Skin of body (tissue), 1 donor: ENCODE measurements at regions not wholly inside any gene's neighbourhood (a gene's known extent, or its start where the extent isn't known, plus 50 kb on each side); places are given as distances from the start of the nearest gene placed in this dataset.

Experiments
- DNase-seq: peaks from one replicate; lab custom pipeline; 2025; lab: John Stamatoyannopoulos, UW

GRCh38 chr20:16678779-16679178, 51.0 kb upstream of the SNRPB2 start:
- DNase-seq, result no peak

- DNase-seq, result no peak
These were observed 52.9 kb upstream of the SNRPB2 start for GRCh38 chr20:16676891-16677290.

DNA sequence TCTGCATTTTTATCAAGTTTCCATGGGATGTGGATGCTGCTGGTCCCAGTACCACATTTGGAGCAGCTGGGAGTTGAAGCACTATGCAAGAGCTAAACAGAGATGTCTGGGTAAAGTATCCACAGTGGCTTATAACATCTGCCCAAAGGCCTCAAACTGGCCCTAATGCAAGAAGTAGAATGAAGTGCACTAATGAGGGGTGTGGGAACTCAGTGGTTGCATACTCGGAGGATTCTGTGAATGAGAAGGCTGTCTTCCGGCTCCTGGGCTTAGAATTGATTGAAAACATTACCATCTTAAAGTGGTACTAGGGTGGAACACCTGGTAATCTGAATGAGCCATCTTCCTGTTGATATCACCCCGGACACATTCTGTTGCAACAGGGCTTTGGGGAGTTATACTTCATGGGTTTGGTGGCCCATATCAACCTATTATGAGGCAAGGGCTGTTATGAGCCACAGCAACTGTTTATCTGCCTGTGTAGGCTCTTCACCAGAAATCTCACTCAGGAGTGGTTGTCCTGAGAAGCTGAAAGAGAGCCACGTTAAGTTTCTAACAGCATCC, 54.7 kb upstream of the SNRPB2 start:
- DNase-seq, result no peak

DNA sequence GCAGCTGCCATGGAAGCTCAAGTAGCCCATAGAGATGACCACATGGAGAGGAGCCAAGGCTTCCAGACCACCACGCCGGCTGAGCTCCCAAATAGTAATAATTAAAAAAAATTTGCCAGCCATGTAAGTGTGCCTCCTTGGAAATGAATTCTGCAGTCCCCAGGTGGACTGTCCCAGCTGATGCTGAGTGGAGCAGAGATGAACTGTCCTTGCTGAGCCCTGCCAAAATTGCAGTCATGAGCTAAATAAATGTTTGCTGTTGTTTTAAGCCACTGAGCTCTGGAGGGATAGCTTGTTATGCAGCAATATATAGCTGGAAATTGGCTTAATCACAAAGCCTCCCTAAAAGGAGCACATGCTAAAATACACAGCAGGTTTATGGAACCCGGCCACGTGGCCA, 55.6 kb upstream of the SNRPB2 start:
- no peak for DNase-seq

DNA sequence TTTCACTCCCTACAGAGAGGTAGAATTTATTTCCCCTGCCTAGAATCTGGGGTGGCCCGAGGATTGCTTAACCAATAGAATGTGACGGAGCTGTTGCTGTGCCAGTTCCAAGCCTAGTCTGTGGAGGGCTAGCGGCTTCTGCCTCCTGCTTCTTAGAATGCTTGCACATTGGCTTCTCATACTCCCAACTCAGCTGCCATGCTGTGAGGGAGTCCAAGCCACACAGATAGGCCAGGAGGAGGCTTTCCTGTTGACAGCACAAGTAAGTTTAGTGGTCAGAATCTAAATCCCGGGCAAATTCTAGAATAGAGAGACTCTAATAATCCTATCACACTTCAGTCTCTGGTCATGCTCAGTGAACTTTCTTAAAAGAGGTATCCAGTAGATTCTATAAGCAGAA, 57.5 kb upstream of the SNRPB2 start:
- DNase-seq, result no peak

DNA sequence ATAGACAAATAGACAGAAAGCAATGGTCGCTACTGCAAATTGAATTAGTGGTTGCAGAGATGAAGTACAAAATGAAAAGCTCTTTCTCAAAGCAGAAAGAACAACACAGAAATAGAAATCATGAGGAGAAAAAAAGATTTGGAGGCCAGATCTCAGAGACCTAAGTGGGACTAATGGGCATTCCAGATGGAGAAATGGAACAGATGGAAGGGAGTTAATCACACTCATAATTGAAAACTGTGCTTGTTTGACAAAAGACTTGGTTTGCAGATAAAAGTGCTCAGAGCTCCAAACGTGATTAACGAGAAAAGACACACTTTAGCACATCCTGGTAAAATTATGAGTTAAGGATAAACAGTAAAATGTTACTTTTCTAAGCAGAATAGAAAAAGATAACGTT, 58.1 kb upstream of the SNRPB2 start:
- no peak for DNase-seq

- no peak for DNase-seq
These were observed 63.6 kb upstream of the SNRPB2 start for GRCh38 chr20:16666272-16666671.

DNA sequence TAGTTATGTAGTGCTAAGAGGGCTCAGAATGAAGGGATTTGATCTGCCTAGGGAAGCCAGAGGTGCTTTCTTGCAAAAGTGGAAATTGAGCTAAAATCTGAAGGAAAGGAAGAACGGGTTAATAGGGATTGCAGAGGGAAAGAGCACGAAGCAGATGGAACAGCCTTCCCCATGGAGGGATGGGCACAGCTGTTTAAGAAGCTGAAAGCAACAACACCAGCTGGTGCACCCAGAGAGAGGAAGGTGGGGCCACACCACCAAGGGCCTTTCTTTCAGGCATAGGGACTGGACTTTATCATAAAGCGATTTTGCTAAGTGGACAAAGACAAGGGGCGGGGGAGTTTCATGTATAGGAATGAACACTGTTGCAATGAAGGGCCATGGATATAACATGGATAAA, 65.8 kb upstream of the SNRPB2 start:
- no peak for DNase-seq

DNA sequence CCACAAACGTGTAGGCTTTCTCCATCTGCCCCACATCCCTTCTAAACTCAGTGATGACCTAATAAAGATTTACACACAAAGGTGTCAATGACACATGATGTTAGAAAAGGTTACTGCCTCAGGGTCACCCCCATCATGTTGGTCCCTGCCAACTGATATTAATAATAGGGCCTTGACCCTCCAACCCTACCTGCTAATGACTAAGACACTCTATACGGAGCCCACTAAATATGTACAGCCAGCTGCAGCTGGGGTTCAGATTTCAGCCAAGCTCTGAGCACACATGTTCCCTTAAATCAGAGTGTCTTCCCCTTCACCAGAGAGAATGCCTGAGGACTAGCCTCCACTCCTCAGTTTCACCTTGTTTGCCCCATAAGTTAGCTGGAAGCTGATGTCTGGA, 67.4 kb upstream of the SNRPB2 start:
- no peak for DNase-seq

- DNase-seq, result no peak
These were observed 68.1 kb upstream of the SNRPB2 start for GRCh38 chr20:16661756-16662155.

- peak; percentile 59 for DNase-seq
These were observed 74.8 kb upstream of the SNRPB2 start for GRCh38 chr20:16654858-16655535.

DNA sequence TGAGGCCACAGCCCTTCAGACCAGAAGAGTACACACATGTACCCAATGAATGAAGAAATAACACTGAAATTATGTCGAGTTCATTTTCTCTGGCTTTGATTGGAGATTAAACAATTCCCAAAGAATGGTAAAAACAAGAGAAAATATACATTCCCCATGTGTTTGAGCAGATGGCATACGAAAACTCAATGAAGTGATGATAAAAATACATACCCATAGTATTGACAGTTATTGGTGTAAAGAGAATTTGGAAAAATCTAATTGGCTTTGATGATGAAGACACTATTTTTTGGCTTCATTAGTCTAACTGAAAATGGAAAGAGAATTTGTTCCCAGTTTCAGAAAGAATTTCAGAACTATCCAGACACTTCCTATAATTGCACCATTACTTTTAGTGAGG, 76.6 kb upstream of the SNRPB2 start:
- no peak for DNase-seq

DNA sequence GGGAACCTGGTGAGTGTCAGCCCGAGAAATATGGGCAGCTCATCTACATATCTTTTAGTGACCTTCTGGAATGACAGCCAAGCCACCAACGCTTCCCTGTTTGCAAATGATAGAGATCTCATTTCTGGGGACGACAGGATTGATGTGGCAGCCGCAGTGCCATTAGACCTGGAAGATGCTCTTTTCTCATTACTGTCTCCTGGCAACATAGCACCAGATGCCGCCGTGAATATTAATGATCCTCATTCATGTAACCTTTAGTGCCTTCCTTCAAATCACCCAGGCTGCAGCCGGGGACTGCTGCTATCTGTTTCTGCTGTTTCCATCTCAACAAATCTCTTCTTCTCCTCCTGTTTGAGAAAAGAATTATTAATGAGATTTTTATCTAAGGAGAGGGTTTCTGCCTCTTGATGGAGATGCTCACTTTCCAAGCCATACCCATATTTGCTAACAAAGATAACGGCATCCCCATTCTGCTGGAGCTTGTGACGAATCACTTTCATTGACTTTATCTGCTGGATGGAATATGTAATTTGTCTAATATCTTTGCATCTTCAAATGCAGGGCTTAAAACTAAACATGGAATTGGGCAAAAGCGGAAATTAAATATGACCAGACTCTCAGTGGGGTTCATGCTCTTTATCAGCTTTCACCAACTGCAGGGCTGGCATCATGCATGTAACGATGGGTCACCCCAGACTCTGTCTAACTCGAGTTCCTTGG, 74.8 kb upstream of the KIF16B start:
- DNase-seq, result no peak

DNA sequence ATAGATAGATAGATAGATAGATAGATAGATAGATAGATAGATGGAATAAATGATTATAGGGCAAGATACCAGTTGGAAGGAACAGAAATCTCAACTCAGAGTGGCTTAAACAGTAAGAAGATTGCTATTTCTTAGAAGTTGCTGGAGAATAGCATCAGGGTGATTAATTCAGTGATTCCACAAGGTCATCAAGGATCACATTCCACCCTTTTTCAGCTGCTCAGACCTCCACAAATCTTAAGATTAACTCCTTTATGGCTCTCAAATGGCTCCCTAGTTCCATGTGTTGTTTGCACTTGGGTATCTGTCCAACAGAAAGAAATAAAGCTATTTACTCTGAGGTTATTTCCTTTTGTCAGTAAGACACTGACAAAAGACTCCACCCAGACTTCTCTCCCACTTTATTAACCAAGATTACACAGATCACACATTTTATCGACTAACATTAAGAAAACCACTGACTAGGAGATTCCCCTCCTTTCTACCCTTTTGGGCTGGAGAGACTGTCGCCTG, 68.3 kb upstream of the KIF16B start:
- no peak for DNase-seq

DNA sequence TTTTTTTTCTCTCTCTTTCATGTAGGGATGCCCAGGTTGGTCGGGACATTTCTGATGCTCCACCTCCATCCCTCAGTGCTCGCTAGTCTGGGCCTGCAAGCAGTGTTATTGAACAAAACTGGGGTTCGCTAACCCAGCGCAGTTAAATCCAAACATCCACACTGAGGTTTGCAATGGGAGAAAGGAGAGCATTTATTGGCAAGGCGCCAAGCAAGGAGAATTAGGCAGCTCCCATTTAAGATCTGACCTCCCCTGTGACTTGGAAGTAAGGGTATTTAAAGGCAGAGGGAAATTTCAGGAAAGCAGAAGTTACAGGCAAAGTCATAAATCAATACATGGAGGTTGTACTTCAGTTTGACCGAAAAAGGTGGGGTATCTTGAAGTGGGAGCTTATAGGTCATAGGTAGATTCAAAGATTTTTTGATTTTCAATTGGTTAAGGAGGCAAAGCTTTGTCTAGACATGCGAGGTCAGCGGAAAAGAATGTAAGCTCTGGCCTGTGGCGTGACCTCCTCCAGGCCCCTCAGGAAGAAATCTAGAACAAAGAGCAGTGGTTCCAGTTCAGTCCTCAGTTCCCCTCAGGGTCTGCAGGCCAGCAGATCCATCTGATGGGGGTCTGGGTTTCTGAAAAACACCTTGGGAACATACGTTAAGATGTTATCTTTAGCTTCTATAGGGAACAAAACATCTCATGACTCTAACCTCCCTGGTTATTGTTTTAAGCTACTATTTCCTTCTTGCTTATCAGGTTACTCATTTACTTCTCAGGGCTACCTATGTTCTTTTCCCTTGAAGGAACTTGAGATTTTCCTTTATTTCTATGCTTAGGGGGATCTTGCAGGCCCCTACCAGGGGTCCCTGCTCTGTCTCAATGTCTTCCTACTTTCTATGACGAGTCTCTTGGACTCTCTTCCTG, 66.0 kb upstream of the KIF16B start:
- DNase-seq, result no peak

DNA sequence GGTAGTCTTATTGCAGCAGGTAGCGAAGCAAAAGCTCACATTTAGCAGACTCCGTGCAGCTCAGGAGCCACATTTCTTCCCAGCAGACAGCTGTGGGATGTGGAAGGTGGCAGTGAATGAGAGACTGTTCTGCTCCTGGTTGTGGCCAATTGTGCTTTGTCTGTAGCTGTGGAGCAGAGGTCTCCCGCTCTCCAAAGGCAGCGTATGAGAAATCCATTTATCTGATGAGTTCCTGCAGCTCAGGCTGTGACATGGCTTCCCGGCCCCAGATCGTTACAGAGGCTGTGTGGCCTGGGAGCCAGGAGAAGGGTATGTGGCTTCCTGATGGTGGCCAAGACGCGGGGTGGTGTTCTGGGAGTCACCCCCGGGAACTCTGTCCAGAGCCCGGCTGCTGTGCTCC, 64.5 kb upstream of the KIF16B start:
- no peak for DNase-seq

GRCh38 chr20:16626849-16627248, 53.6 kb upstream of the KIF16B start:
- DNase-seq, result no peak

DNA sequence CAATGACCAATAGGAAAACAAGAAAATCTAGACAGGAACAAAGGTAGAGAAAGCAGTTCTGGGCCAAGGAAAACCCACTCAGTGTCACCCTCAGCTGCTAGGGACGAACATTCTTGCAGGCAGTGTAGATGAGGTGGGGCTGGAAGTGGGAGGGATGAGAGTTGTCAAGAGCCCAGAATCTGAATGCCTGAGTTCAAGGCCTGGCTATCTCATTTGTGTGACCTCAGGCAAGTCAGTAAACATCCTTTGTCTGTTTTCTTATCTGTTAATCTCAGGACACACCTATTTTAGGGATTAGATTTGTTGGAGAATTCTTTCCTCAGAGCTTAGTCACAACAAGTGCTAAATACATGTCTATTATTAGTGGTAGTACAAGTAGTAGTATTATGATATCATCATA, 50.9 kb upstream of the KIF16B start:
- DNase-seq, result no peak
